ENCODE measurements at regions not wholly inside any gene's neighbourhood (a gene's known extent, or its start where the extent isn't known, plus 50 kb on each side); places are given as distances from the start of the nearest gene placed in this dataset.
"Not testable (repeated sequence)": the region's sequence is repeated elsewhere in the genome, so short reads cannot be mapped to it uniquely, and the experiment has no call there.

DNA sequence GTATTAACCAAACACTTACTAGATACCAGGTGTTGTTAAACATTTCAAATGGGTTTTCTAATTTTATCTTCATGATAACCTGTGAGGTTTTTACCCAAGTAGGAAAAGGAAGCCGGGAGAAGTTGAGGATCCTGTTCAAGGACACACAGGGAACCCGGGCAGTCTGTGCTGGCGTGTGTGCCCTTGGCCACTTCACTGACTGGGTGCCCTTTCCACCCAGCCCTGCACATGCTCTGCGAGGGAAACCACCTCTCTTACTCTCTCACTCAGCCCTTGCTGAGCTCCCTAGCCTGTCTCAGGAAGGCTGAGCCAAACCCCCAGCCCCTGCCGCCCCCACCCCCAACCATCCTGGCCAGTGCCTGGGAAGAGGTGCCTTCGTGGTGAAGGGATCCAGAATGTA, 51.8 kb downstream of the TEX44 start:
- no peak for DNase-seq (ENCODE audit: low read depth)

DNA sequence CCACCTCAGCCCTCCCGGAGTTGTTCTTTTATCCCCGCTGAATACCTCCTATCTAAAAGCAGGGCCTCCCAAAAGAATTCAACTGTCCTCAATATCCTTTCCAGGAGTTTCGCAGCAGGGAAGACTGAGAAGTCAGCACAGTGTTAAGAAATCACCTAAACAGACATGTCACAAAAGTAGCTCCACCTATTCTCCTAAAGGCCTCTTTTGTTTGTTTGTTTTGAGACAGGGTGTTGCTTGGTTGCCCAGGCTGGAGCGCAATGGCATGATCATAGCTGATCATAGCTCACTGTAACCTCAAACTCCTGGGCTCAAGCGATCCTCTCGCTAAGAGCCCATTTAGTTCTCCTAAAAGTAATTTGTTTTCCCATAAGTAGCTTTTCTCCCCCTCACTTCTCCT, 53.8 kb downstream of the TEX44 start:
- DNase-seq (ENCODE audit: low read depth), result no peak

GRCh38 chr2:231648579-231649174, 56.0 kb downstream of the TEX44 start:
- DNase-seq (ENCODE audit: low read depth), result peak; percentile 28

GRCh38 chr2:231651561-231651960, 56.8 kb upstream of the PTMA start:
- DNase-seq (ENCODE audit: low read depth), result not testable (repeated sequence)

GRCh38 chr2:231655488-231655887, 52.8 kb upstream of the PTMA start:
- no peak for DNase-seq (ENCODE audit: low read depth)

GRCh38 chr2:231655894-231656293, 52.4 kb upstream of the PTMA start:
- DNase-seq (ENCODE audit: low read depth), result no peak

Data from T follicular helper cell (primary cell).